HG03521 (cell line): ENCODE measurements at regions not wholly inside any gene's neighbourhood (a gene's known extent, or its start where the extent isn't known, plus 50 kb on each side); places are given as distances from the start of the nearest gene placed in this dataset.

Experiments used
- ATAC-seq: cut with Tn5 transposase; IDR thresholded peaks from one replicate; pipeline ENCODE4 v1.9.1; 2021; ENCODE audit warnings: mild to moderate bottlenecking, moderate library complexity; ENCODE audit not compliant: unreplicated experiment

DNA sequence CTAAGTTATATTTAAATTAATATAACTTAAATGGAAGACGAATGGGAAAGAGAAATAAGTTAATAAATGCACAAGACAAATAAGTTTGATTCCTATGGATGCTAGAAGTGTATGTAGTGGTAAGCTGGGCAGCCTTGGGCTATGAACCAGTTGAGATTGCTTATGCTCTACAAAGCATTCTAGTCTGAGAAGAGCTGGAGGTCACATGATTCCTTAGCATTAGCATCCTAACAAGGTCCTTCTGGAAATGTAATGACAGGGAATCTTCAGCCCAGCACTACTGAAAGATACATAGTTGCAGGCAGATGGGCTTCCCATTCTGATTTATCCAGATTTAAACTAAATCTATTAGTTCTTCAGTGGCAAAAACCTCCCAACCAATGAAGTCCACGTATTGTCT is 102.3 kb upstream of the ESRRG start:
- no peak for ATAC-seq

DNA sequence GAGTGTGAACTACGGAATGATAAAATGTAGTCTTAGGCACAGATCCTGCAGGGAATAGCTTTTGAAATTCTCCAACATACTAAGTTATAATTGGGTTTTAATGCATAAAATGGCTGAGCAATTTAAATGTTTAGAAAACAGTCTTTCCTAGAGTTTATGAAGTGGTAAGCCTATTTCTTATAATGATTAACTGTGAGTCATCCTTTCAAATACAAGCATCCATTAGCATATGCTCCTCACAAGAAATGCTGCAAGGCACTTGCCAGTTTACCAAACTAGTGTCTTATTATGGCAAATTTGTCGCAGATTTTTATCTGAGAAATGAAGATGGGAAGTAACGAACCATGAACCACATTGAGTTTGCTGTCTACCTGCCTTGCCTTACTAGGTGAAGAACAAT is 101.3 kb upstream of the ESRRG start:
- no peak for ATAC-seq

DNA sequence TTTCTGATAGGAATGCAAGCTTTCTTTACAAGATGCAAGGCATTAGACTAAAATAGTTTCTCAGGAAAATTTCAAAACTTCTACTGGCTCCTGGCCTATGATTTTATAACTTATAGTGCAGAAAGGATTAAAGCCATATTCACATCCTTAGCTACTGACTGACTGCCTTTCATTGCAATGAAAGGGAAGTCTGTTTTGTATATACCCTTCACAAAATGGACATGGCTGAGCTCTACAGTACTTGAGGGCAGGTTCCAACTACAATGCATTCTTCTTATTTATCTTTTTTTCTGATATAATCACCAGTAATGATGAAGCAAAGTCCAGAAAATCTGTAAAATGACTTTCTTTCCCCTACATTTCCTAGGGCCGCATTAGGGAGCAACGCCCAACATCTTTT is 100.5 kb upstream of the ESRRG start:
- no peak for ATAC-seq

DNA sequence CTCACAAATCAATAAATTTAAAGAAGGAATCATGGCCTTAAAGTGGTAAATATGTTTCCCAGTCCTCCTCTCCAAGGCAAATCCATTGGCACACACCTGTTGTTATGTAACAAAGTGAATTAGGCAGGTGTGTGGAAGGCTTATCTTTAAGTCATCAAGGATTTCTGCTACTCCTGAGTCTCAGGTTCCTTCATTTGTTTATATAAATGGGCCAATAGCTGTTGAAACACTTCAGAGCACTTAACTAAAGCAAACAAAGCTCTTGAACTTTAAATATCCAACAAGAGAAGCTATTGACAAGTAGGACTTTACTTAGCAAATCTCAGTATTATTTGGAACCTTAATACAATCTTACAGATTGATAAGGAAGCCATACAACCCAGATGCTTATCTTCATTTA is 99.3 kb upstream of the ESRRG start:
- no peak for ATAC-seq

DNA sequence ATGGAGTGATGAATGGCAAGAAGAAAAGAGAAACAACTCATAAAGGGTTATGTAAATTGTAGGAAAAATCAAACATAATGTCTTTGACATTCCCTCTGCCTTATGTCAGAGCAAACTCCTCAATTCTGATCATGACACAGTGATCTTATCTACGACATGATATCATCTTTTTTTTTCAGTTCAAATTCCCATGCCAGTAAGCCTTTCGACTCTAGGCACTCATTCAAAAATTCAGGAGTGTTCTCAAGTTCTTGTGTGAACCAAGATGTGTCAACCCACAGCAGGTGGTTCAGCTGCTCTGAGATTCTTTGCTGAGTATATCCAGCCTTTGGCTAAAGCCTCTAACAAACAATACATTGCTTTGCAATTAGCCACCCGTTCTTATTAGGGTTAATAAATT is 97.1 kb upstream of the ESRRG start:
- ATAC-seq: no peak

DNA sequence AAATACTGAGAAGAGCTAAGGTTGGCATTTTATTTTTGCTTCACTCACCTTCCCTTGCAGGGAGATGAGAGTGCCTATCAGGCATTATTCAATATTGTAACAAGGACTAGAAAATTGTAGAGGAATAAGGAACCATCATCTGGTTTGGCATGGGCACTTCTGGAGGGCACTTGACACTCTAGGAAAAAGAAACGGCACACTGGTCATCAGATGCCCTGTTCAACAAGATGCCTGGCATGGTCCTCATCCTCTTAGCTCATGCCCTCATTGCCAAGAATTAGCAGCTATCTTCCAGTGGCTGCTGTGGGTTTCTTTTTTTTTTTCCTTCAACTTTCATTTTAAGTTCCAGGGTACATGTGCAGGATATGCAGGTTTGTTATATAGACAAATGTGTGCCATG is 95.1 kb upstream of the ESRRG start:
- no peak for ATAC-seq

DNA sequence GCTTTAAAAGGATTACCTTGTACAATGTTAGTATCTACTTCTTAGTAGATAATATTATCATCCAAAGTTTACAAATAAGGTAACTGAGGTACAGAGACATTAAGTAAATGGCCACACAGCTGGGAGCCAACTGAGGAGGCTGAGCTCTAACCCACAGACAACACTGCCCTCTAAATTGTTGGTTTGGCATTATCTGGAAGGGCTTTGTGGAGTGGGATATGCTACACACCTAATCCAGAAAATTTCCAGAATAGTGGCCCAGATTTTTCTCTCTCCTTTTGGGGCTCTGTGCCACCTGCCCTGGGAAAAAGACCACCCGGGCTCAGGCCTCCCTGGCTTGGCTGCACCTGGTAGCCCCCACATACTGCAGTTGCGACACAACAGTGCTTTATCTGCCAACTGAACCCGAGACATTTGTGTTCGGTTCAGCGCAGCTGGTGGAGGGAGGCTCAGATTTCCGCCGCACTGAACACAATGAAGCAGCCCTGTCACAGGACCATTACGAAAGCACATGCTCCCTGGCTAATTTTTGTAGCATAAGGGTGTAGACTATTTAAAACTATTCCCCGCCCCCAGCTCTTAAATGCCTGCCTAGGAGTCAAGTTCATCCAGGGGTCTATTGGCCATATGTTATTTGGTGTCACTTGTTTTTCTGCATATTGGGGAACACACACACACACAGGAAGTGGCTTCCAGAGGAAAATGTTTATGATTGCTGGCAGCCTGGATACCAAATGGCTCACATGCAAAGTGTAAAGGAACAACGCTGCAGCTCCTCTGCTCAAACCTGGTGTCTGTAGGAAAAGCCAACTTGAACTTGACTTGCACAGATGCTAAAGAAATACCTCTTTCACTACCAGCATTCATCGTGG is 92.3 kb upstream of the ESRRG start:
- no peak for ATAC-seq

DNA sequence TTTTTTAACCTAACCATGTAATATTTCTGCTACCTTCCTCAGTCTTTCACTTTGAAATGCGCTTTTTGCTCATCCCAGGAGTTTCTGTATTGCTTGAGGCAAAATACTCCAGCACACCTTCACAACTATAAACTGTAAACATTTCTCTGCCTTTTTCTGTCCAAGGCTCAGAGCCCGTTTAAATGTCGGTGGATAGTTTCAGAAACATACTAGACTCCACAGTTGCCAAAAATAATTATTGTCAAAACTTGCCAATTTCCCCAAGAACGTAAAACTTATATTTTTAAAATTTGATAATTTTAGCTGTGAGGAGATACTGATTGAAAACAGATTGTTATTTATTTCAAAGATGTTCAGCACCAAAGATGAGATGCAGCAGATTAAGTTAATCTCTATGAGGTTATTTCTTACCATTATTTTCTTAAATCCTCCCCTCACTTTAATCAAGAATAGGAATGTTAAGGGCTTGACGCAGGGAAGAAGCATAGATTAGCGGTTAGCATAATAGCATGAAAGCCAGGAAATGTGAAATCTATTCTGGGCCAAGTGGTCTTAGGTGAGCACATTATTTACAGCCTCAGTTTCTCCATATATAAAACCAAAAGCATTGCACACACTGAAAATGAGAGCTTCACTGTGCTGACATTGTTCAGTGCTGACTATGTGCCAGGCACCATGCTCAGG is 91.5 kb upstream of the ESRRG start:
- ATAC-seq: no peak

DNA sequence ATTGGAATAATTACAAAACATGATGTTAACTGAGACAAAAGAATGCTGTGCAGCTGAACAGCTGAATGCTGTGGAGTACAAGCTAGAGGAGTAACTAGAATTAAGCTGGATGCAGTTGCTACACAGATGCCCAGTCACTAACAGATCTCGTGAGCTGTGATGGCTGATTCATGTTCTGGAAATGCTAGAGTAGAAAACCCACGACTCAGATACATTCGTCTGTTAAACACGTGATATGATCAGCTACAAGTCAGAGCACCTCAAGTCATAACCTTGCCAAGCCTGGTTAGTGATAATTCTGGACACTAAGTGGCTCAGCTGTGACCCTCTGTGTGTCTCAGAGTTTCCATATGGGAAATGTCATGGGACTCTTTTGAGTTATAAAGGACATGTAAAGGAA is 89.7 kb upstream of the ESRRG start:
- ATAC-seq: no peak

DNA sequence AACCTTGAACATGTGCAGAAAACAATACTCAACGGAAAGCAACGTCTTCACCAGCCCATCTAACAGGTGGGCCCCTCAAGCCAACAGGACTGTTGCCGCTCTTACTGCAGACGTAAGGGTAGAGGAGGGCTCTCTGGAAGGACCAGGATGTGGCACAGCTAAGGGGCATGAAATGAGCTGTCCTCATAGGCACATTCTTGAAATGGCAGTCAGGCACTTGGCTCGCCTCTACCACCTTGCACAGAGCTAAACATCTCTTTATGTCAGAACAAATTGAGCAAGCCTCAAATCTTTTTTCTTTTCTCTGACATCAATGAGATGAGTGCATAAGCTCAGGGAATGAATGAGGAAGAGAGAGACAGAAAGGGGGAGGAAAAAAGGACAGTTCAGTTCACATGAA is 86.4 kb upstream of the ESRRG start:
- no peak for ATAC-seq

DNA sequence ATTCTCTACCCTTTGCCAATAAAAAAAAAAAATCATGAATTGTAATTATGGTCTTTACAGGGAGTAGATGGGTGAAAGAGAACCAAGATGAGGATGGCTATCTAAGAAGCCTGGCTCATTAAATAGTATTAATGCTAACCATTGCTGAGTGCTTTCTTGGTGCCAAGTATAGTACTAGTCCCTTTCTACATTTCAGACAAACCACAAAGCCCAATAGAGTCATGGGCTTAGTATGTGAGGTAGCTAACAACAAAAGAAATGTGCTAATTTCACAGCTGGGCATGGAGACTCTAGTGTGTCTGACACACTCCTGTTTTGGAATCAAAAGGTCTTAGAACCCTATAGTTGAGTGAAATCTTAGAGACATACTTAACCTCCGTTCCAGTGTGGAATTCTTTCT is 84.5 kb upstream of the ESRRG start:
- no peak for ATAC-seq

DNA sequence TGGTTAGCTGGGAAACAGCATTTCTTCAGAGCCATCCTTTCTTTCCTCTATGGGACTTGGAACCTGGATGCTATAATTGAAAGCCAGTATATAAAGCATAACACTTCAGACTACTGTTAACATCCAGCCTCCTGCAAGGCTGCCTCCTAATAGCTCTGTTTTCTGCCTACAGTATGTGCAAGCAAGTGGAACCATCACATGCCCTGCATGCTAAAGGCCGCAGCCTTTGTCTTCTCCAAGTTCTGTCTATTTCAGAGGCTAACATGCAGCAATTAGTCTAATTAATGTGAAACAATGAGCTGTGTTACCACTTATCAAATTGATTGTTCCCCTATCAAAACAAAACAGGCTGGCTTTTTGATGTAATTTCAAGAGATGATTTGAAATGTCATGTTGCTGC is 82.7 kb upstream of the ESRRG start:
- no peak for ATAC-seq

DNA sequence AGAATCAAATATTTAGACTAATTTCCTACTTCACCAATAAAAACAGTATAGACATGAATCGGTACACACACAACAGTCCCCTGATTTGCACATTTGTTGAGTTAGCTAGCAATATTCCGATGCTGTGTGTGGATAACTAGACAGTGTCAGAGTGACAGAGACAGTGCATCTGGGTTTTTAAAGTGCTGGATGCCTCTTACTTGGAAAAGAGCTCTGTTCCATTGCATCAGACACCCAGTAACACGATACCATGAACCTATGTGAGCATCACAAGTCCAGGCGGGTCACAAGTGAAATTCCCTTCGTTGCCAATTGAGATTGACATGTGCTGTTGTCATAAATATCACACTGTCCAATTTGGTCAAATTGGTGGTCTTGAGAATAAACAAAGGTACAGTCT is 82.0 kb upstream of the ESRRG start:
- no peak for ATAC-seq

DNA sequence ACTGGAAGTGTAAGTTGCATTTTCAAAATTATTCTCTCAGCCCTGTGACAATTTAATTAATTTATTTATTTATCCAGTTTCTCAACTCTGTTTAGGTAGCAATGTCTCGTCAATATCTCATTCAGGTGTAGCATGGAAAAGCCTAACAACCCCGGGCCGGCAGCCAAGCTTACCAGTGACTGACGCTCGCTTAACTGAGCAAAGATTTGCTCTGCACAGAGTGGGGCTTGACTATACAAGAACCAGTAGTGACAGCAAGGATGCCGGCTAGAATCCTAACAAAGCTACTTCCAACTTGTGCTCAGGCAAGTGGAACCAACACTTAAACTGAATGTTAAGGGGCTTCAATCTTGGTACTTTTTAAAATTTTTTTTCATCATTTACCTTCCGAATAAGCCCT is 80.9 kb upstream of the ESRRG start:
- ATAC-seq: no peak

DNA sequence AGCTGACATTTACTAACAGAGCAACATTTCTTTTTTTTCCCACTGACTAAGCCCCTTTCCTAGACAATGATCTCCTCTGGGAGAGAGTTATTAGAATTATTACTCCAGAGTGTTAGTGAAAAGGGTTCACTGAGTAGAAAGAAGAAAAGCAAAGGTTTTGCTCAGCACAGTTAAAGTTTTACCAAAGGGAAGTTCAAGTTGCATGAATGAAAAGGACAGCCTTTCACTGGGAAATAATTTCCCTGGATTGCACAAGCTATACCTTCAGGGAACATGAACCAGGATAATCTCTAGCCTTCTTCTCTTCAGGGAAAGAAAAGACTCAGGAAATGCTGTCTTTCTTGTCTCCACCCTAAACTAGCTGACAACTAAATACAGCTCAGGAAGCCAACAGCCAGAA is 71.4 kb upstream of the ESRRG start:
- ATAC-seq: no peak

DNA sequence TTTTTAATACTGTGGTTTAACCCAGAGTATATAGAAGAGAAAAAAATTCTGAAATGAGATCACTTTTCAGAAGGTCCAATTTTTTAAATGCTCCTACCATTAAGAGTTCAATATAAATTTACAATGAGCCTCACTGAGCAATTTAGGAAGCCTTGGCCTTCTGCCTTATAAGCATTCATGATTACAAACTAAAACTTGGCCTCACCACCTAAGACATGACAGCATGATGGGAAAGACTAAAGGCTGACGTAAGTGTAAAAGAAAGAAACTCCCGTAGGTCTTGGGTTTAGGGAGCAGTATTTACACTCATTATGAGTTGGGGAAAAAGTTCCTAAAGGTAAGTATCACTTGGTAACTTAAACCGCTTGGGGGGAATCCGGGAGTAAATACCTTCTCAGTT is 70.7 kb upstream of the ESRRG start:
- no peak for ATAC-seq

DNA sequence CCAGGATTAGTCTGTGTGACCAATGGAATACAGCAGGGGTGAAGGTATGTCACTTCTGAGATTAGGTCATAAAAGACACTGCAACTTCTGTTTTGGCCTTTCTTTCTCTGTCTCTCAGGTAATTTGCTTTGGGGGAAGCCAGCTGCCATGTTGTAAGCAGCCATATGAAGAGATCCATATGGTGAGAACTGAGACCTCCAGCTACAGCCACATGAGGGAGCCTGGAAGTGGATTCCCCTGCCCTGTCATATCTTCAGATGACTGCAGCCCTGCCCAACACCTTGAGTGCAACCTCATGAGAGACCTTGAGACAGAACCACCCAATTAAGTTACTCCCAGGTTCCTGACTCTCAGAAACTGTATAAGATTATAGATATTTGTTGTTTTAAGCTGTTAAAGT is 70.1 kb upstream of the ESRRG start:
- no peak for ATAC-seq

DNA sequence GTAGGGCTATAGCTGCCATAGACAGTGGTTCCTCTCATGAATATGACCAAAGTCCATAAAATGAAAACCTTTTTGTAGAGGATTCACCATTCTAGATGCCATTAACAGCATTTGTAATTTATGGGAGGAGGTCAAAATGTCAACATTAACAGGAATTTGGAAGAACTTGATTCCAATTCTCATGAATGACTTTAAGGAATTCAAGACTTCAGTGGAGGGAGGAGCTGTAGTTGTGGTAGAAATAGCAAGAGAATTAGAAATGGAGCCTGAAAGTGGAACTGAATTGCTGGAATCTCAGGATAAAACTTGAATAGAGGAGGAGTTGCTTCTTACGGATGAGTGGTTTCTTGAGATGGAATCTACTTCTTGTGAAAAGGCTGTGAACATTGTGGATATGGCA is 65.4 kb upstream of the ESRRG start:
- no peak for ATAC-seq

DNA sequence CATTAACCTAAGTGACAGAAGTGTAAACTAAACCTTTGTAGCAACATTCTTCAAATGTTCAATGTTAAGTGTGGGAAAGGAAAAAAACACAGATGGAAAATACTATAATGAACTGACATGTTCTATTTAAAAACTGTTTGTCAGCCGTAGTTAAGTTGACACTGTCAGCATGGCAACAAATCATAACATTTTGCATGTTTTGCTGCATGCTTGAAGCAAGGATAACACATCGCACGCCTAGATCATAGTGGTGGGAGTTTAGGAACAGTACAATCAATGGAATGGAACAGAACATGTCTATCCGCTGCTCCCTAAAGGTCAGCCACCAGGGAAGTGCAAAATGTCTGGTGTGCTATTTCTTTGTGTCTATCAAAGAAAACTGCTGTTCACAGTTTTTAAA is 62.5 kb upstream of the ESRRG start:
- no peak for ATAC-seq

DNA sequence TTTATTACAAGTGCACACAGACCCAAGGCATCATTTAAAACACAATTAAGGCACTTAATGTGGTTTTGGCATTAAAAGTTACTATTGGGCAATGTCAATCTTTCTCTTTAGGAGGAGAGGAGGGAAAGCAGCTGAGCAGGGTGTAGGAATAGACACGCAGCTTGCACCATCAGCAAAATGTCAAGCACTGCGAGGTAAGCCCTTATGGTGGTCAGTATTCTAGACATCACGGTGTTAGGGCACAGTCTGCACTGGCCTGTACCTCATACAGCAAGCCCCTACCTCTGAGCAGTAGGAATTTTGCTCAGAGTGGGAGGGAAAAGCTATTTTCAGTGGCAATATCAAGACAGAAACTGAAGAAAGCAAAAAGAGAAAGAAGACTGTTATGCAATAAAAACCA is 62.0 kb upstream of the ESRRG start:
- ATAC-seq: no peak

DNA sequence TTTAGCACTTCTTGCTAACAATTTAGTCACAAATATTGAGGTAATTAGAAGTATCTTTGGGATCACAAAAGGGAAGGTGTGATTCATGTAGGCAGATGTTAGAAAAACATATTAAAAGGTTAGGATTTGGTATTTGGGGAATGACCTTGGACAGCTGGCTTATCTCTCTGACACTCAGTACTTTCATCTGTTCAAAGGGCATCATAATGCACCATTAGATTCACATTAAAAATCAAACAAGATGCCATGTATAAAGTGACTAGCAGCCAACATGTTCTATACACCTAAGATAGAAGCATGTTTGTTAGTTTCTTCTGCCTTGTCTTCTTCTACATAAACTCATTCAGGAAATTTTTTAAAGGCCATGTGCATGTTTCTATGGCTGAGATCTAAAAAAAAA is 56.5 kb upstream of the ESRRG start:
- ATAC-seq: no peak

DNA sequence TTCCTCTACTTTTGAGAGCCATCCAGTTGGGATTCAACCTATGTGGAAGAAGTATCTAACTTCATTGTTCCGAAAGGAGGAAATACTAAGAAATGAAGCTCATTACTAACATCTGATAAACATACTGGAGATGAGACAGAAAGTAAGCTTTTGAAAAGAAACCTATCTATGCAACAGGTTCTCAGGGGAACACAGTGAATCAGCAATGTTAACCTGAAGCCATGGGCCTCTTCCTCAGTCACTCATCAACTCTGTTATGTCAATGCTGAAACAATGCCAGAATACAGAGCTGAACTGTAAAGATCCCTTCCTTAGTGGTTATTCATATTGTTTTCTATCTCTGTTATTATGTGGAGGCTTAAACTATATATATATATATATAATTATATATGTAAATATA is 55.5 kb upstream of the ESRRG start:
- ATAC-seq: no peak

DNA sequence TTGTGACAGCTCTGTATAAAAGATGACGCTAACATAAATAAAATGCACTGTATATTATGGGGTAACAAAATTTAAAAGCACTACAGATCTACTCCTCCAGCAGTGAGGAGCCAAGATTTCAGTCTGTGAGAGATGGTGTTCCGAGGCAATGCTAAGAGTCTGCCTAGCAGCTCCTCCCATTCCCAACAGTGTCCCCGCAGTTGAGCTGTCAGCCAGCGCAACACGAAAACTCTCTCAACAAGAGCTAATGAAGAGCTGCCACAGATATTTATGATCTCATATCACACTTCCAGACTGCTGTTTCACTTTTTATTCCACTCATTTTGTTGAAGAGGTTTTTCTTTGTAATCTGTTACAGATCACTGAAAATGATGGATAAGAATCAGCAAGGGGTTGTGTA is 53.9 kb upstream of the ESRRG start:
- ATAC-seq: no peak
